HG02571 (cell line): ENCODE measurements at regions not wholly inside any gene's neighbourhood (a gene's known extent, or its start where the extent isn't known, plus 50 kb on each side); places are given as distances from the start of the nearest gene placed in this dataset.

ENCODE experiments used
- ATAC-seq: cut with Tn5 transposase; IDR thresholded peaks from one replicate; pipeline ENCODE4 v1.9.1; 2021; ENCODE audit warnings: mild to moderate bottlenecking, moderate library complexity; ENCODE audit not compliant: unreplicated experiment

- no peak for ATAC-seq
Observed at GRCh38 chr1:219477861-219478260, 135.0 kb downstream of the ZC3H11B start.

DNA sequence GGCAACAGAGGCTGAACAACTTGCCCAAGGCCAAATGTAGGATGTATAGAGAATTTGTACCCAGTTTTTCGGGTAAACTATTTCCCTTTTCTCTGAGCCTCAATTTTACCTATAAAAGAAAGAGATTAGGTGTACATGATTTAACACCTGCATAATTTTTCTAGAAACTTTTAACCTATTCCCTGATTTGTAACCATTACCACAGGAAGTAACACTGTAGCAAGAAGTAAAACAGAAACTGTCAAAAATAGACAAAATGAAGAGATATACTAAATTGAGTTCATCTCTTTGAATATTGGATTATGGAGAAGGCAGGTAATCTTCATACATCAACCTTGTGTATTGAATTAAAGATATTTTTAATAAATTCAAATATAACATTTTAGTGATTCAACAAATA, 136.2 kb downstream of the ZC3H11B start:
- ATAC-seq: no peak

DNA sequence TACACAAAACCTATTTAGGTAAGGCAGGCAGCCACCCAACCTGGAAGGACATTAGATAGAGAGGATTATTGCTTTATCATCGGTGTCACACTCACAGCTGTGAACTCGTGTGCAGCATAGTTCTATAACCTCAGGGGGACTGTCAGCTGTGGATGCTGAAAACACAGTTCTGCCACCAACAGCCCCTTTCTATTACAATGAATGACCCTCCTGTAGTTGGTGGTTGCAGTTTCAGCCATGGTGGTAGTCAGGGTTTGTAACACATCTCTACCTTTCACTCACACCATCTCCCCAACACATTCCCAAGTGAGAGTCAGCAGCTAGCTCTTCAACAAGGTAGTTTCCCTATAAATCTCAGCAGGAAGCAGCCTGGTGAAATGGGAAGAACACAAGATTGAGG, 136.8 kb downstream of the ZC3H11B start:
- ATAC-seq: peak; percentile 88

- no peak for ATAC-seq
Observed at GRCh38 chr1:219472596-219472995, 140.3 kb downstream of the ZC3H11B start.

GRCh38 chr1:219467524-219467923, 145.4 kb downstream of the ZC3H11B start:
- ATAC-seq: no peak

GRCh38 chr1:219466766-219467165, 146.1 kb downstream of the ZC3H11B start:
- ATAC-seq: no peak

GRCh38 chr1:219465212-219466093, 147.5 kb downstream of the ZC3H11B start:
- ATAC-seq: peak; percentile 57

- no peak for ATAC-seq
Observed at GRCh38 chr1:219463636-219464035, 149.3 kb downstream of the ZC3H11B start.

GRCh38 chr1:219461981-219462400, 150.9 kb downstream of the ZC3H11B start:
- ATAC-seq: no peak

DNA sequence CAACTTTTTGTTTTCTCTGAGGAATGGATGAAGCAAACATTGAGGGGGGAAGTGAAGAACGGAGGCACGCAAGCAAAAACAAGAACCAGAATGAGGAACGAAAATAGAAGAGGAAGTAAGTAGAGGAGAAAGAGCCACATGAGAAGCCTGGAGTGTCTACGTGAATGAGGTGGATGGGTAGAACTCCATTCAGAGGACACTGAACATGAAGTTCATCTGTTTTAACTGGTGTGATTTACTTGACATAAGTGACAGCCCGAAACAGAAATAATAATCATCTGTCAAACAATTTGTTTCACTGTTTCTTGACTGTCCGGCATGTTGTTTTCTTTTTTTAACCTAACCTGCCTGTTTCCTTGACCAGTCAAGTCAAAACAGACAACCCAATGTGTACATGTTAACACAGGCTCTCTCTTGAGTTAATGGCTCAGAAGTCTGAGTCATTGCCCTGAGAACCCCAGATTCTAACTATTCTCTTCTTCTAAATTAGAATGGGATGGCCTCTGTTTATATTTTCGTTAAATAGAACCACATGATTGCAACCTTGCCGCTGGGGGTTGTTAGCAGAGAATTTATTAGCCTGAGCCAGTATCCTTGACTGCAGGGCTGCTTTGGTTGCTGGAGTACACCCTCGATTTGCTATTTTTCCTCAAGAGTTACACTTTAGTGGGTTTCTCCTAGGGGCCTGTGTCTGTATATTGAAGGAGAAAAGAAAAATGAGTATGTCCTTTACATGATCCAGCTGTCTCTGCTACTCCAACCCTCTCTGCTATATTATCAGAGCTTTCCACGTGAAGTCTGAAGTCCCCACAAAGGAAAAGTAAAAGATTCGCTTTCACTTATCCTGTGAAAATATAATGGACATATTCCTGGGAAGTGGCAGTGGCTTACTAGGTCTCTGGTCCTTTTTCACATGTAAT, 151.7 kb downstream of the ZC3H11B start:
- ATAC-seq: peak; percentile 63

GRCh38 chr1:219460081-219460895, 152.6 kb downstream of the ZC3H11B start:
- no peak for ATAC-seq

- ATAC-seq: no peak
Observed at GRCh38 chr1:219459351-219460080, 153.4 kb downstream of the ZC3H11B start.

GRCh38 chr1:219446288-219446687, 166.6 kb downstream of the ZC3H11B start:
- ATAC-seq: no peak

GRCh38 chr1:219445864-219446263, 167.0 kb downstream of the ZC3H11B start:
- ATAC-seq: no peak

- ATAC-seq: no peak
Observed at GRCh38 chr1:219444474-219444873, 168.4 kb downstream of the ZC3H11B start.

DNA sequence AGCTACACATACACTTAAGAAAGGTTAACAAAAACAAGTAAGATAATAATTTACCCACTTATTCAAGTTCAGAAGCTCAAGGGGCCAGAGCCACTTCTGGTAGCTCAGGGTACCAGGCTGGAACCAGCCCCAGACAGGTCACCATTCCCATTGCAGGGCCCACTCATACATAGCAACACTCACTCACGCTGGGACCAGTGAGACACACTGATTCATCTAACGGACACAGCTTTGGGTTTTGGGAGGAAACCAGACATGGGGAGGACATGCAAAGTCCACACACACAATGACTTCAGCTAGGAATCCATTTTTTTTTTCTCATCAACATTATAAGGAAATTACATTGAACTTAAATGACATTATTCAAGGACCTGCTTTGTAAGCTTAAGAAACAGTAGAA, 169.1 kb downstream of the ZC3H11B start:
- no peak for ATAC-seq

DNA sequence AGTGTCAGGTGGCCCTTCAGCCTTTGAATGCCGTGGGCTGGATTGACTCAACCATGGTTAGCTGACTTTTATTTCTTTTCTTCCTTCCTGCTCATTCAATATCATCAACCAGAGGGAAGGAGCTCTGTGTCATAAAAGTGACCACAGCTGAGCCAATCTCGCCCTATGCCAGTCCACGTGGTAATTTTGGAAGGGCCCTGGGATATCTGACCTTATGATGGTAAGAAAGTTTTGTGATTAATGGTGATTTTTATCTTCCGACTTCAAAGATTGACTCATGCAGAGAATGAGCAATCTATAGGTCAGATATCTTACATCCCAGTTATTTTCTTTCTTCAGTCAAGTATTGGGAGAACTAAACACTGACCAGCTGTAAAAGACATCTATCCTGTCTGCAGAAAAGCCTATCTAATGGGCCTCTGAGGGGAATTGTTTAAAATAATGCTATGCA, 170.3 kb downstream of the ZC3H11B start:
- ATAC-seq: no peak

DNA sequence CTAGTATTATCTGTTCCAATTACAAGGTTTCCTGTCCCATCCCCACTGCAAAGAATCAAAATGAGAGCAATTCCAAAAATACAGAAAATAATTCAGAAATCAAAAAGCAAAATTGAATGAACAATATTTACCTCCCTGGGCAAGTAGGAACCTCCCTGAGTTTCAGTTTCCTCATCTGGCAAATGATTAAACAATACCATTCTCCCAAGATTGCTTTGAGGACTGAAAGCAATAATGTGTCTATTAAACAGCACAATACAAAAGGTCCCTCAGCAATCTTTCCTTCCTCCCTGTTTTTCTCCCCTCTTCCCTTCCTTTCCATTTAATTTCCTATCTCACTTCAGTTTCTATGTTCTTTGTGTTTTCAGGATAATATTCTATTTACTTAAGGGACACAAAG, 171.0 kb downstream of the ZC3H11B start:
- ATAC-seq: no peak

GRCh38 chr1:219439376-219439775, 173.5 kb downstream of the ZC3H11B start:
- no peak for ATAC-seq

DNA sequence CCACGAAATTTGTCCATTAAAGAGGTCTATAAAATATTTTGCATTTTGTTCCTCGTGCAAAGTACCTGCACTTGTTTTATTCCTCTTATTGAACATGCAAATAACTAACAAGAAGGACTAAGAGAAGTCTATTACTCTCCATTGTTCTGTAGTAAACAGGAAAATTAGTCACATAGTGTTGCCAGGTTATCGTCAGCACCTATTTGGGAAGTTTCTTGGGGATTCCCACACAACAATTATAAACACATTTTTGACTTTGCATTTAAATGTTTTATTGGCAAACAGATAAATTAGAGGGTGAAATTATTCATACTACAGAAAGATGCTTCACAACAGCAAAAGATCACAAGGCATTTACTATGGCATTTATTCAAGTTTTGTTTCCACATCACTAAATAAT, 174.5 kb downstream of the ZC3H11B start:
- ATAC-seq: no peak
